NB4 (cell line): ENCODE measurements at regions not wholly inside any gene's neighbourhood (a gene's known extent, or its start where the extent isn't known, plus 50 kb on each side); places are given as distances from the start of the nearest gene placed in this dataset.
"Not testable (repeated sequence)": the region's sequence is repeated elsewhere in the genome, so short reads cannot be mapped to it uniquely, and the experiment has no call there.

Experiments
- MYC ChIP-seq: IDR thresholded peaks from 2 replicates; pipeline ENCODE4 v1.6.1; 2011; ENCODE audit warnings: low read depth, low read length
- POLR2A ChIP-seq: IDR thresholded peaks from 2 replicates; pipeline ENCODE4 v1.6.1; 2011; ENCODE audit warnings: mild to moderate bottlenecking; ENCODE audit not compliant: insufficient read length; ENCODE audit errors: extremely low read depth
- TF ChIP-seq, protein P1 (sequence below): IDR thresholded peaks from one replicate; pipeline ENCODE4 v1.5.1; 2012; ENCODE audit warnings: low read depth, low read length

DNA sequence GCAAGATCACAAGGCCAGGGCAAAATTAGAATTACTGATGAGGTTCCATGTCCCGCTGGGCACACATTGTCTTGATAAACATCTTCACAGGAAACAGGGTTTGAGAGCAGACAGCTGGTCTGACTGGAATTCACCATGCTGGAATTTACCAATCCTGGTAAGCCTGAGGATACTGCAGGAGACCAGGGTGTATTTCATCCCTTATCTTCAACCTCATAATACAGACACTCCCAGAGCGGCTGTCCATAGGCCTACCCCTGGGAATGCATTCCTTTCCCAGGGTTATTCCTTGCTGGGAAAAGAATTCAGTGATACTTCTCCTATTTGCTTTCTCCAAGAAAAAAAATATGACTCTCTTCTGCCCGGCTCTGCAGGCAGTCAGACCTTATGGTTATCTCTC lies 875.1 kb upstream of the ACVR2A start:
- TF ChIP-seq, protein P1, sequence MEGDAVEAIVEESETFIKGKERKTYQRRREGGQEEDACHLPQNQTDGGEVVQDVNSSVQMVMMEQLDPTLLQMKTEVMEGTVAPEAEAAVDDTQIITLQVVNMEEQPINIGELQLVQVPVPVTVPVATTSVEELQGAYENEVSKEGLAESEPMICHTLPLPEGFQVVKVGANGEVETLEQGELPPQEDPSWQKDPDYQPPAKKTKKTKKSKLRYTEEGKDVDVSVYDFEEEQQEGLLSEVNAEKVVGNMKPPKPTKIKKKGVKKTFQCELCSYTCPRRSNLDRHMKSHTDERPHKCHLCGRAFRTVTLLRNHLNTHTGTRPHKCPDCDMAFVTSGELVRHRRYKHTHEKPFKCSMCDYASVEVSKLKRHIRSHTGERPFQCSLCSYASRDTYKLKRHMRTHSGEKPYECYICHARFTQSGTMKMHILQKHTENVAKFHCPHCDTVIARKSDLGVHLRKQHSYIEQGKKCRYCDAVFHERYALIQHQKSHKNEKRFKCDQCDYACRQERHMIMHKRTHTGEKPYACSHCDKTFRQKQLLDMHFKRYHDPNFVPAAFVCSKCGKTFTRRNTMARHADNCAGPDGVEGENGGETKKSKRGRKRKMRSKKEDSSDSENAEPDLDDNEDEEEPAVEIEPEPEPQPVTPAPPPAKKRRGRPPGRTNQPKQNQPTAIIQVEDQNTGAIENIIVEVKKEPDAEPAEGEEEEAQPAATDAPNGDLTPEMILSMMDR, result not testable (repeated sequence)
- TF ChIP-seq MYC, POLR2A: not testable (repeated sequence)
